H1 (cell line): ENCODE measurements at regions not wholly inside any gene's neighbourhood (a gene's known extent, or its start where the extent isn't known, plus 50 kb on each side); places are given as distances from the start of the nearest gene placed in this dataset.

ENCODE experiments used
- CTCF ChIA-PET: fragments of 300-600 bp; sonication (Branson Sonifier 250); formaldehyde crosslinking; loops from one replicate; lab custom pipeline; 2021; ENCODE audit not compliant: partially characterized antibody; lab: Charles Lee
- POLR2A ChIA-PET: fragments of 300-600 bp; sonication (Branson Sonifier 250); formaldehyde crosslinking; loops from one replicate; lab custom pipeline; 2021; ENCODE audit warnings: inconsistent platforms; ENCODE audit not compliant: partially characterized antibody; lab: Charles Lee
- DNase-seq, 2 experiments: peaks; one replicate each; pipeline versions ENCODE4 v3.0.0 to v3.0.0-alpha.2; 2010 to 2022; ENCODE audit warnings: low spot score in 2 of 2, low read depth in 1 of 2, mixed read lengths in 1 of 2
- FAIRE-seq: peaks from 2 replicates; lab custom pipeline; 2011; peaks lifted over from hg19 to GRCh38; lab: Jason Lieb, UNC
- H2AFZ ChIP-seq: 2 replicates; pipeline ENCODE4 v1.8.1; 2012; ENCODE audit warnings: low read length, inconsistent platforms
- H2AK5ac ChIP-seq: 2 replicates; pipeline ENCODE4 v1.6.1; 2013; ENCODE audit warnings: low read depth, low read length
- H2BK120ac ChIP-seq: replicated peaks from 2 replicates; pipeline ENCODE3; 2013; ENCODE audit warnings: low read depth, low read length, inconsistent platforms
- H2BK12ac ChIP-seq: 2 replicates; pipeline ENCODE4 v1.6.1; 2013; ENCODE audit warnings: low read depth, low read length
- H2BK15ac ChIP-seq: 2 replicates; pipeline ENCODE4 v1.6.1; 2013; ENCODE audit warnings: low read length
- H2BK20ac ChIP-seq: 2 replicates; pipeline ENCODE4 v1.6.1; 2013; ENCODE audit warnings: low read length
- H2BK5ac ChIP-seq: 2 replicates; pipeline ENCODE4 v1.6.1; 2013; ENCODE audit warnings: low read depth, low read length
- H3K14ac ChIP-seq: 2 replicates; pipeline ENCODE4 v1.6.1; 2013; ENCODE audit warnings: inconsistent platforms; ENCODE audit not compliant: insufficient read length
- H3K18ac ChIP-seq: 2 replicates; pipeline ENCODE4 v1.6.1; 2013; ENCODE audit warnings: low read length; ENCODE audit errors: extremely low read depth
- H3K23ac ChIP-seq: 2 replicates; pipeline ENCODE4 v1.6.1; 2013; ENCODE audit warnings: inconsistent platforms; ENCODE audit not compliant: insufficient read length
- H3K23me2 ChIP-seq: 2 replicates; pipeline ENCODE4 v1.6.1; 2013; ENCODE audit warnings: low read depth, low read length
- H3K27ac ChIP-seq: 2 replicates; pipeline ENCODE4 v1.6.1; 2011; ENCODE audit warnings: low read depth, low read length, inconsistent platforms
- H3K27me3 ChIP-seq, 4 experiments: replicated peaks in 1 of 4; 1 replicate in 1 of 4; 2 replicates in 3 of 4; pipeline versions ENCODE4 v1.6.1 to v1.8.1; 2011 to 2013; ENCODE audit warnings: low read length in 3 of 4, mild to moderate bottlenecking in 3 of 4, inconsistent platforms in 2 of 4, mixed read lengths in 2 of 4, moderate library complexity in 1 of 4; ENCODE audit not compliant: control insufficient read depth in 3 of 4, insufficient read depth in 3 of 4; ENCODE audit errors: extremely low read depth in 1 of 4
- H3K36me3 ChIP-seq, 4 experiments: 2 replicates each; pipeline versions ENCODE4 v1.6.1 to v1.8.1; 2011 to 2013; ENCODE audit warnings: mild to moderate bottlenecking in 4 of 4, low read length in 3 of 4, moderate library complexity in 2 of 4, control low read depth in 1 of 4, inconsistent platforms in 1 of 4; ENCODE audit not compliant: insufficient read depth in 4 of 4, control insufficient read depth in 2 of 4
- H3K4ac ChIP-seq: replicated peaks from 2 replicates; pipeline ENCODE3; 2013; ENCODE audit warnings: low read length, low read depth, mixed read lengths, inconsistent platforms; ENCODE audit not compliant: insufficient read length
- H3K4me1 ChIP-seq, 4 experiments: replicated peaks in 1 of 4; 1 replicate in 1 of 4; 2 replicates in 3 of 4; pipeline versions ENCODE4 v1.6.1 to v1.8.1; 2011 to 2013; ENCODE audit warnings: low read length in 3 of 4, inconsistent platforms in 2 of 4, mixed read lengths in 1 of 4; ENCODE audit not compliant: insufficient read depth in 4 of 4, control insufficient read depth in 3 of 4
- H3K4me2 ChIP-seq, 2 experiments: 2 replicates each; pipeline versions ENCODE4 v1.6.1 to v1.8.1; 2011 to 2013; ENCODE audit warnings: low read depth in 2 of 2, low read length in 2 of 2, control low read depth in 1 of 2, inconsistent platforms in 1 of 2, mild to moderate bottlenecking in 1 of 2; ENCODE audit not compliant: insufficient read depth in 1 of 2
- H3K4me3 ChIP-seq, 4 experiments: fragments of 200-600, 300-600 bp in 1 of 4; sonication (generic), shearing (Covaris generic), sonication (Bioruptor Twin) in 1 of 4; 2 replicates each; pipeline versions ENCODE4 v1.5.1 to v1.8.1; 2011 to 2016; ENCODE audit warnings: low read length in 4 of 4, low read depth in 3 of 4, control low read depth in 2 of 4, inconsistent platforms in 2 of 4, mild to moderate bottlenecking in 2 of 4, mixed read lengths in 1 of 4, moderate library complexity in 1 of 4; ENCODE audit not compliant: insufficient read depth in 2 of 4; ENCODE audit errors: extremely low read depth in 1 of 4
- H3K56ac ChIP-seq: replicated peaks from 2 replicates; pipeline ENCODE3; 2013; ENCODE audit warnings: low read depth, mild to moderate bottlenecking, mixed read lengths, low read length, inconsistent platforms; ENCODE audit not compliant: insufficient read length
- H3K79me1 ChIP-seq: 2 replicates; pipeline ENCODE4 v1.6.1; 2013; ENCODE audit warnings: low read depth, low read length, control low read depth
- H3K79me2 ChIP-seq, 2 experiments: 2 replicates each; pipeline versions ENCODE4 v1.6.1 to v1.8.1; 2012 to 2013; ENCODE audit warnings: low read length in 2 of 2, mild to moderate bottlenecking in 2 of 2, inconsistent platforms in 1 of 2; ENCODE audit not compliant: insufficient read depth in 2 of 2, control insufficient read depth in 1 of 2
- H3K9ac ChIP-seq, 4 experiments: replicated peaks in 1 of 4; 1 replicate in 1 of 4; 2 replicates in 3 of 4; pipeline versions ENCODE4 v1.6.1 to v1.8.1; 2011 to 2013; ENCODE audit warnings: low read depth in 3 of 4, low read length in 3 of 4, control low read depth in 2 of 4, mild to moderate bottlenecking in 2 of 4, moderate library complexity in 2 of 4, inconsistent platforms in 1 of 4; ENCODE audit errors: extremely low read depth in 1 of 4
- H3K9me3 ChIP-seq, 2 experiments: 2 replicates each; pipeline versions ENCODE4 v1.6.1 to v1.8.1; 2012 to 2013; ENCODE audit warnings: mild to moderate bottlenecking in 2 of 2, moderate library complexity in 2 of 2, control low read depth in 1 of 2, inconsistent platforms in 1 of 2, low read depth in 1 of 2, low read length in 1 of 2, mixed read lengths in 1 of 2; ENCODE audit not compliant: insufficient read depth in 2 of 2
- H4K20me1 ChIP-seq, 2 experiments: replicated peaks in 1 of 2; 2 replicates each; pipeline versions ENCODE3 to v1.8.1; 2011 to 2013; ENCODE audit warnings: inconsistent platforms in 2 of 2, low read length in 2 of 2, mild to moderate bottlenecking in 1 of 2; ENCODE audit not compliant: insufficient read depth in 2 of 2, control insufficient read depth in 1 of 2
- H4K5ac ChIP-seq: 2 replicates; pipeline ENCODE4 v1.6.1; 2013; ENCODE audit warnings: low read length, low read depth, mixed read lengths, inconsistent platforms; ENCODE audit not compliant: insufficient read length
- H4K8ac ChIP-seq: 2 replicates; pipeline ENCODE4 v1.8.0; 2013; ENCODE audit warnings: mild to moderate bottlenecking, moderate library complexity, low read length, inconsistent platforms; ENCODE audit not compliant: insufficient read depth; ENCODE audit errors: extremely low read depth
- H4K91ac ChIP-seq: replicated peaks from 2 replicates; pipeline ENCODE3; 2013; ENCODE audit warnings: low read length, mixed read lengths, inconsistent platforms; ENCODE audit not compliant: insufficient read length
- CEBPB ChIP-seq: IDR thresholded peaks from 2 replicates; pipeline ENCODE4 v1.6.1; 2012; ENCODE audit warnings: low read depth, low read length
- JUND ChIP-seq: IDR thresholded peaks from 2 replicates; pipeline ENCODE4 v1.6.1; 2011; ENCODE audit warnings: mild to moderate bottlenecking, improper control_type of control experiment, low read length
- KDM5A ChIP-seq: fragments of 200-600 bp; IDR thresholded peaks from 2 replicates; pipeline ENCODE4 v1.7.1; 2012; ENCODE audit warnings: mild to moderate bottlenecking, low read length, inconsistent platforms, mixed read lengths
- MAX ChIP-seq: IDR thresholded peaks from 2 replicates; pipeline ENCODE4 v1.6.1; 2012; ENCODE audit warnings: inconsistent platforms
- POLR2A ChIP-seq, 2 experiments: IDR thresholded peaks; 1 replicate in 1 of 2; 2 replicates in 1 of 2; pipeline ENCODE4 v1.6.1; 2011; ENCODE audit warnings: low read depth in 2 of 2, low read length in 2 of 2, mild to moderate bottlenecking in 2 of 2; ENCODE audit errors: control extremely low read depth in 1 of 2
- RNF2 ChIP-seq: fragments of 200-900, 300-1000 bp; sonication (generic); IDR thresholded peaks from 2 replicates; pipeline ENCODE4 v1.7.1; 2016; ENCODE audit warnings: borderline replicate concordance, low read depth, mild to moderate bottlenecking, antibody characterized with exemption, low read length; ENCODE audit not compliant: poor library complexity, severe bottlenecking; ENCODE audit errors: missing control alignments
- WGBS, 2 experiments: shearing (Covaris generic) in 1 of 2; methylation state at CpG; one replicate each; pipeline versions ENCODE4 v1.1.6 to v1.1.7; 2013 to 2015; ENCODE audit warnings: low lambda C conversion rate in 2 of 2, mixed read lengths in 2 of 2, inconsistent platforms in 1 of 2, low coverage in 1 of 2, missing lambda C conversion rate in 1 of 2; ENCODE audit not compliant: insufficient replicate concordance in 2 of 2, insufficient coverage in 1 of 2, insufficient read length in 1 of 2; ENCODE audit errors: extremely low coverage in 1 of 2, missing lambda C conversion rate in 1 of 2; 5-methylcytosine and 5-hydroxymethylcytosine counted together

- no peaks in the 10 kb centered on the region for H3K27me3 ChIP-seq
- H3K4ac ChIP-seq: no peak overlapping the region
- H3K27ac ChIP-seq: no peak overlapping the region
- no peak overlapping the region for H2AFZ ChIP-seq
- FAIRE-seq (no peak), DNase-seq (no peak)
- H3K4me1 ChIP-seq: no peaks in the 10 kb centered on the region
- no peak overlapping the region for H3K56ac ChIP-seq
- H4K20me1 ChIP-seq: no peaks in the 10 kb centered on the region
- no peak overlapping the region for H2BK5ac ChIP-seq
- H3K9ac ChIP-seq: no peak overlapping the region
- no peak overlapping the region for H2BK120ac ChIP-seq
- H3K79me2 ChIP-seq: no peaks in the 10 kb centered on the region
- H3K36me3 ChIP-seq: no peaks in the 10 kb centered on the region
- no peaks in the 10 kb centered on the region for H3K9me3 ChIP-seq
- no peak overlapping the region for H3K18ac ChIP-seq
- CTCF ChIA-PET: interaction anchor here (1.2 kb wide), 1 partner anchor 82 kb away, joined by 5 read pairs; the partner anchor contains the start of gene DAB2
- no peaks in the 10 kb centered on the region for H3K23me2 ChIP-seq
- H4K5ac ChIP-seq: no peak overlapping the region
- H2BK15ac ChIP-seq: no peak overlapping the region
- TF ChIP-seq RNF2 (no peak), CEBPB (no peak), POLR2A (IDR thresholded peaks at IDR 0.05; ENCODE audit: control extremely low read depth in 1 of 2, low read depth in 2 of 2, low read length in 2 of 2) (no peak), MAX (no peak), JUND (no peak), KDM5A (no peak)
- TF ChIP-seq, all 59 proteins: peak for 0
- H4K8ac ChIP-seq: no peak overlapping the region
- 94% methylated on average over 5 of the region's 5 CpGs; no CpG with 5 or more reads in 1 of the 2 experiments for WGBS, 2 experiments
- POLR2A ChIA-PET: no interaction called here
- no peaks in the 10 kb centered on the region for H3K79me1 ChIP-seq
- H4K91ac ChIP-seq: no peak overlapping the region
- no peak overlapping the region for H2BK20ac ChIP-seq
- H3K23ac ChIP-seq: no peak overlapping the region
- H2AK5ac ChIP-seq: no peak overlapping the region
- no peak overlapping the region for H3K14ac ChIP-seq
- H2BK12ac ChIP-seq: no peak overlapping the region
- no peak overlapping the region for H3K4me2 ChIP-seq
- no peak overlapping the region for H3K4me3 ChIP-seq
Measured at GRCh38 chr5:39506211-39506610, 81.4 kb upstream of the DAB2 start.
